K562 (cell line): ENCODE measurements at regions not wholly inside any gene's neighbourhood (a gene's known extent, or its start where the extent isn't known, plus 50 kb on each side); places are given as distances from the start of the nearest gene placed in this dataset.
A peak's percentile ranks its signal among the peaks of the same experiment; 100 is the strongest.

Source experiments
- ATAC-seq: fragments of 200-7000 bp; cut with Tn5 transposase; 3 replicates; pipeline ENCODE4 v1.9.1; 2020; ENCODE audit warnings: moderate library complexity
- BruUV-seq: library from RNA; stranded (reverse); fragments of 400-500 nt; replicated peaks from 2 replicates; lab custom pipeline; 2021; lab: Mats Ljungman, UMichigan
- CTCF ChIA-PET: fragments of 300-600 bp; formaldehyde crosslinking; extraction: SDS; loops from one replicate; lab custom pipeline; 2021; ENCODE audit warnings: low intra/inter-chr PET ratio; lab: Yijun Ruan, JAX
- POLR2A ChIA-PET: fragments of 300-600, 350-650 bp; sonication (Branson Sonifier 250); formaldehyde crosslinking; extraction: SDS; loops from one replicate; lab custom pipeline; 2021; ENCODE audit warnings: antibody characterized with exemption, inconsistent platforms; lab: Yijun Ruan, JAX
- DNase-seq, 4 experiments: peaks; one replicate each; pipeline versions ENCODE4 v3.0.0 to v3.0.0-alpha.2; 2011 to 2018; ENCODE audit warnings: low spot score in 3 of 4, mixed read lengths in 3 of 4; ENCODE audit errors: extremely low read depth in 1 of 4
- FAIRE-seq: peaks from 2 replicates; lab custom pipeline; 2011; peaks lifted over from hg19 to GRCh38; lab: Jason Lieb, UNC
- H2AFZ ChIP-seq: 2 replicates; pipeline ENCODE4 v1.6.0; 2011; ENCODE audit warnings: low read depth, low read length, control low read depth, inconsistent platforms
- H3K27ac ChIP-seq: fragments of 200-600 bp; 3 replicates; pipeline ENCODE4 v1.8.0; 2011; ENCODE audit warnings: low read depth, mild to moderate bottlenecking, control low read depth, inconsistent platforms, low read length, moderate library complexity, mixed read lengths; ENCODE audit errors: extremely low read depth
- H3K27me3 ChIP-seq, 2 experiments: fragments of 300-600 bp in 1 of 2; 2 replicates in 1 of 2; 3 replicates in 1 of 2; pipeline versions ENCODE4 v1.6.0 to v1.8.0; 2011; ENCODE audit warnings: inconsistent platforms in 2 of 2, low read length in 2 of 2, mild to moderate bottlenecking in 1 of 2, mixed read lengths in 1 of 2, moderate library complexity in 1 of 2; ENCODE audit not compliant: control insufficient read depth in 2 of 2, insufficient read depth in 2 of 2
- H3K36me3 ChIP-seq: fragments of 300-600 bp; 3 replicates; pipeline ENCODE4 v1.8.0; 2011; ENCODE audit warnings: mild to moderate bottlenecking, low read length, inconsistent platforms; ENCODE audit not compliant: control insufficient read depth, insufficient read depth
- H3K4me1 ChIP-seq, 2 experiments: fragments of 200-600 bp in 1 of 2; replicated peaks in 1 of 2; 2 replicates in 1 of 2; 3 replicates in 1 of 2; pipeline versions ENCODE4 v1.5.1 to v1.8.0; 2011; ENCODE audit warnings: inconsistent platforms in 2 of 2, low read length in 2 of 2, mild to moderate bottlenecking in 1 of 2, mixed read lengths in 1 of 2, moderate library complexity in 1 of 2; ENCODE audit not compliant: control insufficient read depth in 2 of 2, insufficient read depth in 2 of 2
- H3K4me2 ChIP-seq: 2 replicates; pipeline ENCODE4 v1.6.1; 2011; ENCODE audit warnings: low read length, control low read depth, inconsistent platforms, mixed read lengths; ENCODE audit not compliant: insufficient read depth
- H3K4me3 ChIP-seq: fragments of 200-600 bp; sonication (generic), shearing (Covaris generic); 2 replicates; pipeline ENCODE4 v1.5.1; 2016; ENCODE audit warnings: control low read depth, inconsistent platforms
- H3K79me2 ChIP-seq: fragments of 200-600 bp; 3 replicates; pipeline ENCODE4 v1.8.0; 2011; ENCODE audit warnings: low read length, inconsistent platforms; ENCODE audit not compliant: control insufficient read depth, insufficient read depth
- H3K9ac ChIP-seq, 2 experiments: 2 replicates each; pipeline versions ENCODE4 v1.6.0 to v1.6.1; 2011; ENCODE audit warnings: low read depth in 2 of 2, low read length in 2 of 2, control low read depth in 1 of 2, inconsistent platforms in 1 of 2, mild to moderate bottlenecking in 1 of 2, mixed read lengths in 1 of 2; ENCODE audit not compliant: insufficient read depth in 1 of 2
- H3K9me1 ChIP-seq: one replicate; pipeline ENCODE4 v1.6.0; 2011; ENCODE audit warnings: inconsistent platforms, mild to moderate bottlenecking, low read length, moderate library complexity; ENCODE audit not compliant: control insufficient read depth, insufficient read depth
- H3K9me3 ChIP-seq: replicated peaks from 2 replicates; pipeline ENCODE4 v1.5.1; 2011; ENCODE audit warnings: low read depth, low read length, inconsistent platforms; ENCODE audit not compliant: control insufficient read depth, insufficient read depth
- H4K20me1 ChIP-seq: replicated peaks from 2 replicates; pipeline ENCODE4 v1.6.1; 2011; ENCODE audit warnings: low read length, inconsistent platforms, mixed read lengths; ENCODE audit not compliant: control insufficient read depth, insufficient read depth
- BHLHE40 ChIP-seq: IDR thresholded peaks from 2 replicates; pipeline ENCODE4 v1.6.1; 2011; ENCODE audit warnings: low read length, improper control_type of control experiment
- ZBTB40 ChIP-seq, 2 experiments: fragments of 450-650 bp in 1 of 2; sonication (generic) in 1 of 2; formaldehyde crosslinking in 1 of 2; IDR thresholded peaks; 2 replicates each; pipeline versions ENCODE4 v1.7.1 to v1.9.0; 2016 to 2022; ENCODE audit warnings: inconsistent platforms in 1 of 2, mild to moderate bottlenecking in 1 of 2, missing genetic modification reagents in 1 of 2
- ZC3H11A ChIP-seq: IDR thresholded peaks from 2 replicates; pipeline ENCODE4 v1.6.1; 2012; ENCODE audit warnings: low read depth, low read length, improper control_type of control experiment
- WGBS: fragments of 100-300 bp; shearing (Covaris generic); methylation state at CpG from one replicate; pipeline ENCODE4 v1.1.6; 2016; ENCODE audit warnings: low coverage, mixed read lengths; ENCODE audit not compliant: insufficient coverage; ENCODE audit errors: missing lambda C conversion rate; 5-methylcytosine and 5-hydroxymethylcytosine counted together
- in situ Hi-C: fragments of 300-500 bp; cut with MboI; formaldehyde crosslinking; loops from 4 replicates; pipeline ENCODE4 v1.15.0; 2018; ENCODE audit warnings: inconsistent platforms, mixed read lengths
- intact Hi-C: fragments of 100-400 bp; cut with micrococcal nuclease; formaldehyde crosslinking; loops from 2 replicates; pipeline ENCODE4 v1.14.2; 2022

- ChIA-PET POLR2A (no interaction called here), CTCF (no interaction called here)
- no TSS peak for BruUV-seq
- Histone ChIP-seq H3K4me1 (no peaks in the 10 kb centered on the region; a peak in 1 of 5 replicates), H4K20me1 (no peaks in the 10 kb centered on the region; the same call in 1 of the 2 replicates), H3K79me2 (no peaks in the 10 kb centered on the region), H3K27me3 (peaks cover under 1 to 13% of the 10 kb centered on the region in 2 experiments; a peak in 2 of 5 replicates), H3K36me3 (no peaks in the 10 kb centered on the region), H3K4me3 (no peak overlapping the region), H3K4me2 (no peak overlapping the region), H3K9me1 (no peaks in the 10 kb centered on the region), H3K9me3 (no peaks in the 10 kb centered on the region), H3K9ac (no peak overlapping the region), H3K27ac (no peak overlapping the region)
- FAIRE-seq (no peak), ATAC-seq (no peak), DNase-seq (no peak)
- in situ Hi-C loops = no loop called here
- intact Hi-C loops = no loop called here
- 1% methylated on average over 4 of the region's 4 CpGs for WGBS
- TF ChIP-seq BHLHE40 (no peak), ZBTB40 (IDR thresholded peaks at IDR 0.05) (peak; percentile 90), ZBTB40 (CRISPR knock-in tag; IDR thresholded peaks at IDR 0.05) (peak; percentile 72), ZC3H11A (no peak)
- TF ChIP-seq, all 486 proteins: peak for 1
- no peak overlapping the region for H2AFZ ChIP-seq
Observed at GRCh38 chr12:125197326-125197725, 132.1 kb downstream of the AACS start.
